Adrenal gland (tissue), 5 donors: ENCODE measurements at regions not wholly inside any gene's neighbourhood (a gene's known extent, or its start where the extent isn't known, plus 50 kb on each side); places are given as distances from the start of the nearest gene placed in this dataset.

Experiments
- CTCF ChIP-seq, 6 experiments: fragments of 450-650 bp in 4 of 6; fragments of 200-600 bp in 2 of 6; sonication (generic) in 1 of 6; IDR thresholded peaks; 1 replicate in 5 of 6; 2 replicates in 1 of 6; pipeline versions ENCODE4 v1.5.1 to v1.8.0; 2016 to 2021; ENCODE audit warnings: antibody characterized with exemption in 6 of 6, mild to moderate bottlenecking in 2 of 6, moderate library complexity in 1 of 6
- POLR2A ChIP-seq, 2 donors: fragments of 450-650 bp; IDR thresholded peaks; one replicate each; pipeline ENCODE4 v1.6.1; 2017; ENCODE audit warnings: antibody characterized with exemption in 2 of 2, mild to moderate bottlenecking in 2 of 2, moderate library complexity in 1 of 2
- donor health status: DM: no; HTN: no; CAD: no.

GRCh38 chr4:10260777-10261176, 144.2 kb upstream of the WDR1 start:
- TF ChIP-seq CTCF (IDR thresholded peaks at IDR 0.05) (no peak), POLR2A (IDR thresholded peaks at IDR 0.05) (no peak)
